IPS-18a (cell line): ENCODE measurements at regions not wholly inside any gene's neighbourhood (a gene's known extent, or its start where the extent isn't known, plus 50 kb on each side); places are given as distances from the start of the nearest gene placed in this dataset.

Experiments
- H3K27ac ChIP-seq: one replicate; pipeline ENCODE4 v1.5.1; 2013; ENCODE audit warnings: low read length
- H3K27me3 ChIP-seq: one replicate; pipeline ENCODE4 v1.6.1; 2013; ENCODE audit warnings: mild to moderate bottlenecking, low read length; ENCODE audit not compliant: control insufficient read depth, insufficient read depth
- H3K36me3 ChIP-seq: one replicate; pipeline ENCODE4 v1.6.1; 2013; ENCODE audit warnings: low read depth, low read length; ENCODE audit not compliant: control insufficient read depth
- H3K4me1 ChIP-seq: one replicate; pipeline ENCODE4 v1.6.1; 2013; ENCODE audit warnings: low read depth, low read length; ENCODE audit not compliant: control insufficient read depth
- H3K4me3 ChIP-seq: one replicate; pipeline ENCODE4 v1.5.1; 2013; ENCODE audit warnings: low read length
- H3K9ac ChIP-seq: one replicate; pipeline ENCODE4 v1.6.1; 2013; ENCODE audit warnings: mild to moderate bottlenecking, low read length, moderate library complexity
- H3K9me3 ChIP-seq: one replicate; pipeline ENCODE4 v1.6.1; 2013; ENCODE audit warnings: low read depth, low read length; ENCODE audit not compliant: control insufficient read depth

DNA sequence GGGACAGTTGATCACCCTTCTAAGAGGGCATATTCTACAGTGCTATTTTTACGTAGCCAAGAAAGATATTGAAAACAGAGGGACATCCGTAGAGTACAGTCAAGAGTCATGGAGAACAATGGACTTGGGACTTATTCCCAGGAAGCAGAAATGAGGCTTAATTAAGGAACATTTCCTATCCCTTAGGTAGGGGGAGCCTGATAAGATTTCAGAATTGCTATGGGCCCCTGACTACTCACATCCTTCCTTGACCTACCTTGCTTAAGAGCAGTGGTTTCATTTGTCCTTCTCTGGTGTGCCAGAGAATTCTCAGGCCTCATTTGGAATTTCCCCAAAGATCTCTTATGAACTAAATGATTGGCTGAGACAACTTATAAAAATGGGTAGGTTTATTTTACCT is 189.5 kb upstream of the DTNBP1 start:
- Histone ChIP-seq H3K4me1 (peaks cover 25% of the 10 kb centered on the region), H3K9ac (no peak overlapping the region), H3K9me3 (no peaks in the 10 kb centered on the region), H3K4me3 (no peak overlapping the region), H3K27me3 (no peaks in the 10 kb centered on the region), H3K36me3 (no peaks in the 10 kb centered on the region), H3K27ac (no peak overlapping the region)

DNA sequence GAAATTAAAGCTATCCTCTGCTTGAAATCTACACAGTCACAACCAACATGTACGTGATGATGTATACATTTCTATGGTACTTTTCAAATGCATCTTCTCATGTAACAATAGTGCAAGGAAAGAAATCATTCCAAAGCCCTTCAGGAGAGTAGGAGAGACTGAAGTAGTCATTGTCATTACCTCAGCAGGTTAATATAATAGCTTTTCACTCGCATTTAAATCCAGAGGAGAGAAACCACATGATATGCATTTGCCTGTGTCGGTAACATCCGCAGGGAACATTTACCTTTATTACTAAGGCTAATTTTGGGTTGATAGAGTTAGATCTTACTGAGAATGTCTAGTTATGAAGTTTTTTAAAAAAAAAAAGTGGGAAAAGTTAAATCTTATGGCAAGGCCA is 186.6 kb upstream of the DTNBP1 start:
- Histone ChIP-seq H3K4me1 (peaks cover 17% of the 10 kb centered on the region), H3K9me3 (no peaks in the 10 kb centered on the region), H3K9ac (no peak overlapping the region), H3K27ac (no peak overlapping the region), H3K4me3 (no peak overlapping the region), H3K36me3 (no peaks in the 10 kb centered on the region), H3K27me3 (no peaks in the 10 kb centered on the region)

DNA sequence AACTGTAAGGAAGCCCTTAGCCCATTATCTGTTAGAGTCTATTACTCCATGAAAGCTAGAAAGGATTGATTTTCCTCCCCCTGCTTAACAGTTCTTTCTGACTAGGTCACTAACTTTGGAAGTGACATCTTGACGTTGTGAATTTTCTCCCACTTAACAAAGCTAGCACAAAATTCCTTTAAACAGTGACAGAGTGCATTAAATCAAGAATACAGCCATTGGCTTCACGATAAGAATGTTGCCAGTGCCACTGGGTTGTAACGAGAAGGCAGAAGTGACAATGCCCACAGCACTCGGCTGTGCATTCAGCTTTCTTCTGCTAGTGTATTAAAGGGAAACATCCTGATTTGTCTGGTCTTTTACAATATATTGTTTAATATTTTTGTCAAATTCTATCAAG is 182.7 kb upstream of the DTNBP1 start:
- Histone ChIP-seq H3K4me3 (no peak overlapping the region), H3K36me3 (no peaks in the 10 kb centered on the region), H3K27ac (no peak overlapping the region), H3K27me3 (no peaks in the 10 kb centered on the region), H3K9ac (no peak overlapping the region), H3K4me1 (peaks cover 17% of the 10 kb centered on the region), H3K9me3 (no peaks in the 10 kb centered on the region)

DNA sequence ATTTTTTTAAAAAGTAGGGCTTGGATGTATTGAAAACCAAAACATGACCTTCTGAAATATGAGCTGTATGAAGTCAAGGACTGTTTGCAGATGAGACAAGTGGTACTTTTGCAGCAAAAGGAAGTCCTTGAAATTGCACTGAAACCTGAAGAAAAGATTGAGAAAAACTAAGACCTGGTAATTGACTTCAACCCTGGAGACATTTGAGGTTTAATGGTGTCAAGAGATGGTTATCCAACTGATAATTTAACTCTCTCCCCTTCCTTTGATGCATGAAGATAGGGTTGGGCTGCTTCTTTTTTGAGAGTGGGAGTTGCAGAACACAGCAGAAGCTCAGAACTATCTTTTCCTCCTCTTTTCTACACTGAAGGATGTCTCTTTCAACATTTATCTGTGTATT is 180.9 kb upstream of the DTNBP1 start:
- no peaks in the 10 kb centered on the region for H3K27me3 ChIP-seq
- no peak overlapping the region for H3K27ac ChIP-seq
- peaks cover under 1% of the 10 kb centered on the region for H3K4me1 ChIP-seq
- no peak overlapping the region for H3K4me3 ChIP-seq
- H3K36me3 ChIP-seq: no peaks in the 10 kb centered on the region
- no peaks in the 10 kb centered on the region for H3K9me3 ChIP-seq
- H3K9ac ChIP-seq: no peak overlapping the region

DNA sequence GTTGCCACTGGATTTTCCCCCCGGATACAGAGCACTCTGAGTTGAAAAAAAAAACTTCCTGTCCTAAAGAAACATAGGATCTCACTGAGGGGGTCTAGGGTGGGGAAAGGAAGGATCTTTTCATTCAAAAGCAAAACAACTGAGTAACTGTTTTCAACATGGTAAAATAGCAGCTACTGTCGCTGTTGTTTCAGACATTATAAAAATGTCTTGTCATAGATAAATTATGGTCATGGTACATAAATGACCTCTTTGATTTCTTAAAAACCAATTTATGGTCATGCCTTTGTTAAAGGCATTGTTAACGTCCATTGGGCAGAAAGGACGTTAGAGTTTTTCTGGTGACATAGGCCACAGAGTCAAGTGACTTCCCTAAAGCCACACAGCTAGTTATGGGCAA is 180.4 kb upstream of the DTNBP1 start:
- Histone ChIP-seq H3K9ac (no peak overlapping the region), H3K4me1 (no peaks in the 10 kb centered on the region), H3K36me3 (no peaks in the 10 kb centered on the region), H3K9me3 (no peaks in the 10 kb centered on the region), H3K4me3 (no peak overlapping the region), H3K27ac (no peak overlapping the region), H3K27me3 (no peaks in the 10 kb centered on the region)

DNA sequence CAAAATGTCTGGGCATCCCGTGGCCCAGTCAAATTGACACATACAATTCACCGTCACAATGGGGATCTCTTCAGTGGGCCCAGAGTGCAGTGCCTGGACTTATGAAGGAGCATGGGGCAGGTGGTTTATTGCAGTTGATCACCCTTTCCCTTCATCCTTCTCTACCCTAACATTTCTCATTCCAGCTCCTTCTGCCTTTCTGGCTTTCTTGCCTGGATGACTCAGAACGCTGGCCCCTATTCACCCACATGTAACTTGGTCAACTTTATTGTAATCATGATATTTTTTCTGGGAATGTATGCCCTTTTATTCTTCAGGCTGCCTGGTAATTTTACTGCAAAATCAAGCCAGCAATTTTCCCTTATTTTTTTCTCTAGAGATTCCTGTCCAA is 179.9 kb upstream of the DTNBP1 start:
- Histone ChIP-seq H3K27me3 (no peaks in the 10 kb centered on the region), H3K9ac (no peak overlapping the region), H3K4me3 (no peak overlapping the region), H3K4me1 (no peaks in the 10 kb centered on the region), H3K9me3 (no peaks in the 10 kb centered on the region), H3K27ac (no peak overlapping the region), H3K36me3 (no peaks in the 10 kb centered on the region)

DNA sequence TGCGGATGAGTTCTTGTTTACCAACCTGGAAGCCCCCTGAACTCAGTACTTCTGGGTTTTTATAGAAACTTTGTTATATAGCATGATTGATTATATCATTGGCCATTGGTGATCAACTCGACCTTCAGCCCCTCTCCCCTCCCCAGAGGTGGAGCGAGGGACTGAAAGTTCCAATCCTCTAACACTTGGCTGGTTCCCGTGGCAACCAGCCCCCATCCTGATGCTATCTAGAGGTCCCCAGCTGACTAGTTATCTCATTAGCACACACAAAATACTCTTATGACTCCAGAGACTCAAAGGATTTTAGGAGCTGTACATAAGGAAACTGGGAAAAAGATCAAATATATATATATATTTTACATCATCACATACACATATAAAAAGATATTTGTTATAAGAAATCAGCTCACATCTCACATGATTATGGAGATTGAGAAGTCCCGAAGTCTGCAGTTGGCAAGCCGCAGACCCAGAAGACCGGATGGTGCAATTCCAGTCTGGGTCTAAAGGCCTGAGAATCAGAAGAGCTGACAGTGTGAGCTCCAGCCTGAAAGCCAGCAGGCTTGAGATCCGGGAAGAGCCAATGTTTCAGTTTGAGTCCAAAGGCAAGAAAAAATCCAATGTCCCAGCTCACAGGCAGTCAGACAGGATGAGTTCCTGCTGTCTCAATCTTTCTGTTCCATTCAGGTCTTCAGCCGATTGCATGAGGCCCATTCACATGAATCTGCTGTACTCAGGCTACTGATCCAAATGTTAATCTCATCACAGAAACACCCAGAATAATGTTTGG is 179.3 kb upstream of the DTNBP1 start:
- Histone ChIP-seq H3K27me3 (no peaks in the 10 kb centered on the region), H3K4me3 (no peak overlapping the region), H3K4me1 (no peaks in the 10 kb centered on the region), H3K9me3 (no peaks in the 10 kb centered on the region), H3K27ac (no peak overlapping the region), H3K36me3 (no peaks in the 10 kb centered on the region), H3K9ac (no peak overlapping the region)

DNA sequence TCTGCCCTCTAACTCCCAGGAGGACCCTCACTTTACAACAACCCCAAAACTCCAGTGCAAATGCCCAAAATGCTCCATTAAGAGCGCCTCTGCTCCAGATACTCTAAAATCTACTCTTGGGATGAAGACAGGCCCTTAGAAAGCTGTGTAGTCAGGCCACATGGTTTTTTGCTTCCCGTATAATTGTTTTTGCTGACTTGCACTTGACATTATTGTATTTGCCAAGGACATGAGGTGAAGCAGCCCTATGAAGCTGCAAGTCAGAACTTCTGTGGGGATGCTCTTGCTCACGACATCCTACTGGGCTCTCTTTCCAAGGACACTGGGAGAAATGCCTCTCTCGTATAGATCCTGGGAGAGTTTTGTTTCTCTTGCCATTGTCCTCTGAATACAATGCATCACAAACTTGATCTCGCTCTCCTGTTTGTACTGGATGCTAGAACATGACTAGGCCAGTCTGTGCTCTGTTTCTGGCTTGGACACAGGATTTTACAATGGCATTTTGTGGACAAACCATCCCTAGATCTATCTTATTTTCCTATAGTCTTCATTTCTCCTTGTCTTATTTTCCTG is 177.2 kb upstream of the DTNBP1 start:
- Histone ChIP-seq H3K27ac (no peak overlapping the region), H3K36me3 (no peaks in the 10 kb centered on the region), H3K4me3 (no peak overlapping the region), H3K27me3 (no peaks in the 10 kb centered on the region), H3K9me3 (no peaks in the 10 kb centered on the region), H3K4me1 (no peaks in the 10 kb centered on the region), H3K9ac (no peak overlapping the region)

DNA sequence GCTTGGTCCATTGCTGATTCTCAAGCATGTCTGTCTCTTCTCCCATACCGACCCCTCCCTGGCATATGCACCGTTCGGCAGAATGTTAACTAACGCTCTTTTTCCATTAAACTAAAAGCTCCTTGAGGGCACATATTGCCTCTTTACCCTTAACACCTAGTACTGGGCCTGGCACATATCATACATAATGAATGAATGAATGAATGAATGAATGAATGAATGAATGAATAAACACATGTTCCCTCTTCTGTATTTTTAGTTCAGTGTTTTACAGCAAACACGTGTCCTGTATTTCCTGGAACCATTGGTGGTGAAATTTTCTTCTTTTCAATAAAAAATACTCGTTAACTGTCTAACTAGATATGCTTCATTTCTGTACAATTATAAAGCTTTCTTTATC is 174.4 kb upstream of the DTNBP1 start:
- H3K36me3 ChIP-seq: no peaks in the 10 kb centered on the region
- H3K27me3 ChIP-seq: no peaks in the 10 kb centered on the region
- no peak overlapping the region for H3K4me3 ChIP-seq
- no peak overlapping the region for H3K9ac ChIP-seq
- no peak overlapping the region for H3K27ac ChIP-seq
- H3K4me1 ChIP-seq: no peaks in the 10 kb centered on the region
- no peaks in the 10 kb centered on the region for H3K9me3 ChIP-seq

DNA sequence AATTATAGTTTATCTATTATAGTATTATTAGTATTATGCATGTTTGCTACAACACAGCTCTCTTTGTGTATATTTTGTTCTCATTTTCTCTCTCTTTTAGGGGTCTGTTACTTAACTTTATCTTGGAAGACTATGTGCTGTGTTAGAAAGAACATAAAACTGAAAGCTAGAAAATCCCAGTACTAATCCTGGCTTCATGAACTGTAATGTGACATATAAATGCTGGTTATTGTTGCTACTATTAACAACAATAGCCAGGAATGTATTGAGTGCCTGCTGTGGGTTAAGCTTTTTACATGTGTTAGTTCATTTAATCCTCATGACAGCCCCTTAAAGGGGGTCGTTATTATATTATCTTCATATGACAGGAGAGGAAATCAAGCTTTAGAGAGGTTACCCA is 170.0 kb upstream of the DTNBP1 start:
- no peak overlapping the region for H3K4me3 ChIP-seq
- H3K9me3 ChIP-seq: no peaks in the 10 kb centered on the region
- H3K27me3 ChIP-seq: no peaks in the 10 kb centered on the region

DNA sequence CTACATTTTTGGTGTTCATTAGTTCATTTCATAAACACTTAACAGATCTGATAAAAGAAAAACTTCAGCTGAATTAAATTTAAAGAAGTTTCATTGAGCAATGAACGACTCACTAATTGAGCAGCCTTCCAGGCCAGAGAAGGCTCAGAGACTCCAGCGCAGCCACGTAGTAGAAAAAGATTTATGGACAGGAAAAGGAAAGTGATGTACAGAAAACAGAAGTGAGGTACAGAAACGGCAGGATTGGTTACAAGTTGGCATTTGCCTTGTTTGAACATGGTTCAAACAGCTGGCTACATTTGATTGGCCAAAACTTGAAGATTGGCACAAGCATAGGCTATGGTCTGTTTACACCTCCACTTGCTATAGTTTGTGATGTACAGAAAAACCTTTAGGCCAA is 166.3 kb upstream of the DTNBP1 start:
- H3K4me1 ChIP-seq: no peaks in the 10 kb centered on the region
- H3K4me3 ChIP-seq: no peak overlapping the region
- H3K9ac ChIP-seq: no peak overlapping the region
- H3K36me3 ChIP-seq: no peaks in the 10 kb centered on the region
- H3K9me3 ChIP-seq: no peaks in the 10 kb centered on the region
- no peaks in the 10 kb centered on the region for H3K27me3 ChIP-seq
- H3K27ac ChIP-seq: no peak overlapping the region

More for the DNA sequence above, 170.0 kb upstream of the DTNBP1 start:
- no peaks in the 10 kb centered on the region for H3K4me1 ChIP-seq
- no peak overlapping the region for H3K9ac ChIP-seq
- no peaks in the 10 kb centered on the region for H3K36me3 ChIP-seq
- no peak overlapping the region for H3K27ac ChIP-seq
